Fibroblast of lung (primary cell): ENCODE measurements at regions not wholly inside any gene's neighbourhood (a gene's known extent, or its start where the extent isn't known, plus 50 kb on each side); places are given as distances from the start of the nearest gene placed in this dataset.
"Not testable (repeated sequence)": the region's sequence is repeated elsewhere in the genome, so short reads cannot be mapped to it uniquely, and the experiment has no call there.

ENCODE experiments used
- EZH2 ChIP-seq: IDR thresholded peaks from 2 replicates; pipeline ENCODE4 v1.5.1; 2012; ENCODE audit warnings: low read length, control low read depth, mild to moderate bottlenecking; ENCODE audit errors: missing control alignments
- TF ChIP-seq, protein P1 (sequence below), 2 donors: IDR thresholded peaks in 1 of 2; conservative IDR thresholded peaks in 1 of 2; 1 replicate in 1 of 2; 2 replicates in 1 of 2; pipeline ENCODE4 v1.5.1; 2011 to 2012; ENCODE audit warnings: low read length in 2 of 2, control low read depth in 1 of 2, inconsistent platforms in 1 of 2, low read depth in 1 of 2, mild to moderate bottlenecking in 1 of 2

DNA sequence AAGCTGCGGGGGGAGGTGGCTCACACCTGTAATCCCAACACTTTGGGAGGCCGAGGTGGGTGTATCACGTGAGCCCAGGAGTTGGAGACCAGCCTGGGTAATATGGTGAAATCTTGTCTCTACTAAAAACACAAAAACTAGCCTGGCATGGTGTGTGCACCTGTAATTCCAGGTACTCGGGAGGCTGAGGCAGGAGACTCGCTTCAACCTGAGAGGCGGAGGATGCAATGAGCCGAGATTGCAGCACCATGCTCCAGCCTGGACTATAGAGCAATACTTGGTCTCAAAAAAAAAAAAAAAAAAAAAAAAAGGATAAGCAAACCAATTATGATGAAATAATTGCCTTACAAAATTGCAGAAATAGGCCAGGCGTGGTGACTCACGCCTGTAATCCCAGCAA lies 311.4 kb upstream of the ZNF337 start:
- TF ChIP-seq, protein P1, sequence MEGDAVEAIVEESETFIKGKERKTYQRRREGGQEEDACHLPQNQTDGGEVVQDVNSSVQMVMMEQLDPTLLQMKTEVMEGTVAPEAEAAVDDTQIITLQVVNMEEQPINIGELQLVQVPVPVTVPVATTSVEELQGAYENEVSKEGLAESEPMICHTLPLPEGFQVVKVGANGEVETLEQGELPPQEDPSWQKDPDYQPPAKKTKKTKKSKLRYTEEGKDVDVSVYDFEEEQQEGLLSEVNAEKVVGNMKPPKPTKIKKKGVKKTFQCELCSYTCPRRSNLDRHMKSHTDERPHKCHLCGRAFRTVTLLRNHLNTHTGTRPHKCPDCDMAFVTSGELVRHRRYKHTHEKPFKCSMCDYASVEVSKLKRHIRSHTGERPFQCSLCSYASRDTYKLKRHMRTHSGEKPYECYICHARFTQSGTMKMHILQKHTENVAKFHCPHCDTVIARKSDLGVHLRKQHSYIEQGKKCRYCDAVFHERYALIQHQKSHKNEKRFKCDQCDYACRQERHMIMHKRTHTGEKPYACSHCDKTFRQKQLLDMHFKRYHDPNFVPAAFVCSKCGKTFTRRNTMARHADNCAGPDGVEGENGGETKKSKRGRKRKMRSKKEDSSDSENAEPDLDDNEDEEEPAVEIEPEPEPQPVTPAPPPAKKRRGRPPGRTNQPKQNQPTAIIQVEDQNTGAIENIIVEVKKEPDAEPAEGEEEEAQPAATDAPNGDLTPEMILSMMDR (conservative IDR thresholded peaks at IDR 0.05 in 1 of 2, IDR thresholded peaks at IDR 0.05 in 1 of 2; ENCODE audit: low read depth in 1 of 2, low read length in 2 of 2): not testable (repeated sequence)
- TF ChIP-seq EZH2: not testable (repeated sequence)
